HG03039 (cell line): ENCODE measurements at regions not wholly inside any gene's neighbourhood (a gene's known extent, or its start where the extent isn't known, plus 50 kb on each side); places are given as distances from the start of the nearest gene placed in this dataset.

ENCODE experiments used
- ATAC-seq: cut with Tn5 transposase; IDR thresholded peaks from one replicate; pipeline ENCODE4 v1.9.1; 2021; ENCODE audit warnings: mild to moderate bottlenecking, moderate library complexity; ENCODE audit not compliant: unreplicated experiment

- no peak for ATAC-seq
Observed at GRCh38 chr10:21069278-21069677, 172.2 kb upstream of the NEBL start.

- ATAC-seq: no peak
Observed at GRCh38 chr10:21068026-21068656, 171.0 kb upstream of the NEBL start.

- no peak for ATAC-seq
Observed at GRCh38 chr10:21065621-21066248, 168.6 kb upstream of the NEBL start.

GRCh38 chr10:21061982-21062381 lies 164.9 kb upstream of the NEBL start:
- ATAC-seq: no peak

- no peak for ATAC-seq
Observed at GRCh38 chr10:21061184-21061583, 164.1 kb upstream of the NEBL start.

GRCh38 chr10:21060626-21061025 lies 163.5 kb upstream of the NEBL start:
- ATAC-seq: no peak

- no peak for ATAC-seq
Observed at GRCh38 chr10:21057989-21058388, 160.9 kb upstream of the NEBL start.

- no peak for ATAC-seq
Observed at GRCh38 chr10:21057436-21057835, 160.3 kb upstream of the NEBL start.

- ATAC-seq: no peak
Observed at GRCh38 chr10:21056461-21056860, 159.3 kb upstream of the NEBL start.

GRCh38 chr10:21055339-21056135 lies 158.4 kb upstream of the NEBL start:
- no peak for ATAC-seq

GRCh38 chr10:21053953-21054690 lies 157.0 kb upstream of the NEBL start:
- no peak for ATAC-seq

GRCh38 chr10:21052709-21053104 lies 155.6 kb upstream of the NEBL start:
- no peak for ATAC-seq

GRCh38 chr10:21052072-21052708 lies 155.1 kb upstream of the NEBL start:
- no peak for ATAC-seq

GRCh38 chr10:21049482-21049881 lies 152.4 kb upstream of the NEBL start:
- ATAC-seq: no peak

- ATAC-seq: no peak
Observed at GRCh38 chr10:21048068-21048467, 151.0 kb upstream of the NEBL start.

- ATAC-seq: no peak
Observed at GRCh38 chr10:21047511-21047910, 150.4 kb upstream of the NEBL start.

GRCh38 chr10:21047096-21047495 lies 150.0 kb upstream of the NEBL start:
- no peak for ATAC-seq

GRCh38 chr10:21043044-21043443 lies 145.9 kb upstream of the NEBL start:
- ATAC-seq: no peak

GRCh38 chr10:21042536-21042935 lies 145.4 kb upstream of the NEBL start:
- ATAC-seq: no peak

- ATAC-seq: no peak
Observed at GRCh38 chr10:21041763-21042458, 144.8 kb upstream of the NEBL start.
